HCT116 (cell line): ENCODE measurements at regions not wholly inside any gene's neighbourhood (a gene's known extent, or its start where the extent isn't known, plus 50 kb on each side); places are given as distances from the start of the nearest gene placed in this dataset.

Source experiments
- ATF3 ChIP-seq: IDR thresholded peaks from 2 replicates; pipeline ENCODE4 v1.6.1; 2012
- CTCF ChIP-seq, 3 experiments: fragments of 200-600 bp in 1 of 3; sonication (generic) in 1 of 3; IDR thresholded peaks in 2 of 3; conservative IDR thresholded peaks in 1 of 3; 2 replicates each; pipeline ENCODE4 v1.5.1; 2012 to 2017; ENCODE audit warnings: low read depth in 2 of 3, low read length in 2 of 3, antibody characterized with exemption in 1 of 3, borderline replicate concordance in 1 of 3, control low read depth in 1 of 3, mild to moderate bottlenecking in 1 of 3, mixed read lengths in 1 of 3, mixed run types in 1 of 3, moderate library complexity in 1 of 3; ENCODE audit not compliant: insufficient read depth in 1 of 3
- EGR1 ChIP-seq: IDR thresholded peaks from 2 replicates; pipeline ENCODE4 v1.6.1; 2012; ENCODE audit warnings: low read depth
- EZH2 ChIP-seq: fragments of 200-600 bp; sonication (generic); IDR thresholded peaks from 2 replicates; pipeline ENCODE4 v1.6.1; 2017; ENCODE audit warnings: antibody characterized with exemption, mixed run types
- EZH2phosphoT487 ChIP-seq: fragments of 200-600 bp; IDR thresholded peaks from 2 replicates; pipeline ENCODE4 v1.6.1; 2018; ENCODE audit warnings: antibody characterized with exemption, borderline replicate concordance
- POLR2A ChIP-seq: IDR thresholded peaks from 2 replicates; pipeline ENCODE4 v1.7.0; 2011; ENCODE audit warnings: borderline replicate concordance; ENCODE audit not compliant: insufficient read depth, insufficient read length; ENCODE audit errors: extremely low read depth
- SIN3A ChIP-seq: IDR thresholded peaks from 2 replicates; pipeline ENCODE4 v1.6.1; 2012; ENCODE audit warnings: low read depth
- TCF7L2 ChIP-seq: IDR thresholded peaks from 2 replicates; pipeline ENCODE4 v1.7.0; 2011; ENCODE audit warnings: borderline replicate concordance, inconsistent platforms; ENCODE audit not compliant: insufficient read depth, insufficient read length; ENCODE audit errors: extremely low read depth
- ZBTB33 ChIP-seq: IDR thresholded peaks from 2 replicates; pipeline ENCODE4 v1.6.1; 2011; ENCODE audit warnings: mild to moderate bottlenecking, low read length, moderate library complexity; ENCODE audit not compliant: insufficient replicate concordance; ENCODE audit errors: extremely low read depth
- ZFX ChIP-seq: fragments of 450-650 bp; IDR thresholded peaks from 2 replicates; pipeline ENCODE4 v1.6.1; 2017
- TF ChIP-seq, protein P1 (sequence below): IDR thresholded peaks from 2 replicates; pipeline ENCODE4 v1.6.1; 2012

DNA sequence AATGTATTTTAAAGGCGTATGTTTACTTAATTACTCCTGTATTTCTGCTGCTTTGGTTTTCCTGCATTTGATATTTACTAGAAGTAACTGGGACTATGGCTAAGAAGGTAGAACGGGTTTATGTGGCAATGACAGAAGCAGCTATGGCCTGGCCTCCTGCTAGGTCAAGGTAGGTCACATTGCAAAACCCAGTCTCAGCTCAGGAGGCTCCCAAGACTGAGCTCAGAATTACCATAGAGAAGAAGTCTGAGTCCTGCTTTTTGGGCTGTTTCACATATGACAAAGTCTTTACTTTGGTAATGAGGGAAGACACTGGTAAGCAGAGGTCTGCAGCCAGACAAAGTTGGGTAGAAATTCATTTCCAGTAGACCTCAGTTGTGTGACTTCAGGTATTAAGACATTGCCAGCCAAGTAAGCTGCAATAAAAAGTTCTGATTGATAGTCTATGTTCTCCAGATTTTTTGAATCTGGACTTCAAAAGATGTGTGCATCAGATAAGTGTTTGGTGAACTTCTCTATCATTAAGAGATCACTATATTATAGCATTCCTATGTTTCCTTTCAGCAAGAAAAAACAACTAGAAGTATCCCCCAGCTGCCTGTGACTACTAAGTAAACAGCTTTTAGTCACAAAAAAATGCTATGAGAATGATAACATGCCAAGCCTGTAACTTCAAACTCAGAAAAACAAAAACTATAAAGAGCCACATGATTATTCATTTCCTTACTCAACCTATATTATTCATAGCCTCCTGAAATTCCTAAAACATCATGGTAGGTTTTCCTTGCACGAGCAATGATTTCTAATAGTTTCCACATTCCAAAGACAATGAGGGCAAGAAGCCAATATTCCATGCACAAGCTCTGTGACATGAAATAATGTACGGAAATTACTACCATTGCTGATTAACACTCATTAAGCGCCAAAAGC lies 312.3 kb downstream of the HAO1 start:
- TF ChIP-seq SIN3A (no peak), CTCF (IDR thresholded peaks at IDR 0.05 in 2 of 3, conservative IDR thresholded peaks at IDR 0.05 in 1 of 3; ENCODE audit: borderline replicate concordance in 1 of 3, insufficient read depth in 1 of 3, low read depth in 2 of 3, low read length in 2 of 3) (no peak), POLR2A (no peak), ATF3 (no peak), EGR1 (no peak), ZBTB33 (no peak), EZH2 (no peak), TCF7L2 (no peak), ZFX (no peak), EZH2phosphoT487 (no peak)
- TF ChIP-seq, protein P1, sequence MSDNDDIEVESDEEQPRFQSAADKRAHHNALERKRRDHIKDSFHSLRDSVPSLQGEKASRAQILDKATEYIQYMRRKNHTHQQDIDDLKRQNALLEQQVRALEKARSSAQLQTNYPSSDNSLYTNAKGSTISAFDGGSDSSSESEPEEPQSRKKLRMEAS: no peak
